PFSK-1 (cell line): ENCODE measurements at regions not wholly inside any gene's neighbourhood (a gene's known extent, or its start where the extent isn't known, plus 50 kb on each side); places are given as distances from the start of the nearest gene placed in this dataset.

Experiments used
- FOXP2 ChIP-seq: optimal IDR thresholded peaks from 2 replicates; pipeline ENCODE3; 2011; ENCODE audit warnings: borderline replicate concordance, control low read depth, inconsistent platforms; ENCODE audit not compliant: insufficient read depth; ENCODE audit errors: extremely low read length, extremely low read depth
- POLR2AphosphoS5 ChIP-seq: IDR thresholded peaks from 2 replicates; pipeline ENCODE4 v1.6.1; 2012; ENCODE audit warnings: low read depth, mild to moderate bottlenecking, control low read depth, low read length, moderate library complexity
- REST ChIP-seq, 2 experiments: IDR thresholded peaks; 2 replicates each; pipeline versions ENCODE4 v1.6.1 to v1.8.0; 2011 to 2012; ENCODE audit warnings: low read depth in 2 of 2, low read length in 2 of 2, control low read depth in 1 of 2, inconsistent platforms in 1 of 2, mild to moderate bottlenecking in 1 of 2, moderate library complexity in 1 of 2; ENCODE audit not compliant: insufficient read depth in 1 of 2
- SIN3A ChIP-seq: IDR thresholded peaks from 2 replicates; pipeline ENCODE4 v1.6.1; 2012; ENCODE audit warnings: mild to moderate bottlenecking, low read length, moderate library complexity, borderline replicate concordance; ENCODE audit not compliant: insufficient read depth
- TAF1 ChIP-seq: IDR thresholded peaks from 2 replicates; pipeline ENCODE4 v1.6.1; 2012; ENCODE audit warnings: low read length, control low read depth, borderline replicate concordance; ENCODE audit not compliant: insufficient read depth

- TF ChIP-seq SIN3A: no peak
- TF ChIP-seq REST (IDR thresholded peaks at IDR 0.05; ENCODE audit: insufficient read depth in 1 of 2, low read depth in 2 of 2, low read length in 2 of 2): no peak
- no peak for TF ChIP-seq TAF1
- TF ChIP-seq FOXP2: no peak
Observed at GRCh38 chr5:74477761-74478160, 162.8 kb downstream of the ENC1 start.

DNA sequence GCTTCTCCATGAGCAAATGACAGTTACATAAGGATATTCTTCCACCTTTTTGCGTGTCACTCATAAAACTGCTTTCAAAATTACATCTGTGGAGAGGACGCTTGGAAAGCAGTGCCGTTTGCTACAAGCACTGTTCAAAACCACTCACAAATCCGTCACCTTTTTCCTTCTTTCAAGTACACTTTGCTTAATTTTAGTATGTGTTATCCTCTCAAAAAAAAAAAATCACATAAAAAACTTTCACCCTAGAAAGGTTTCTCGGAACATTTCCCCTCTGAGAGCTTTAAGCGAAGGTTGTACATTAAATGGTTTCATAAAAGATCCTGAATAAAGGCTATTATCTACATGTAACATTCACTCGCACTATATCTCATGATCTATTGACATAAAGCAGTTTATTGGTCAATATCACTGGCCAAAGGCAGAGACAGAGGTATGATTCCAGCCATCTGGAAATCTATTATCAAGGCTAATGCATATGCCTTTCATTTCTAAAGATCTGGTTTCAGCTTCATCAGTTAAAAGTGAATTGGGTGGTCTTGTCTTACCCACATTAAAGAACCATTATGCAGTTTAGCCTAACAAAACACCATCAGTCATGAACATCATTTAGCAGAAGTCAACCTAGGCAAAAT, 163.6 kb downstream of the ENC1 start:
- TF ChIP-seq TAF1: no peak
- no peak for TF ChIP-seq FOXP2
- no peak for TF ChIP-seq REST (IDR thresholded peaks at IDR 0.05; ENCODE audit: insufficient read depth in 1 of 2, low read depth in 2 of 2, low read length in 2 of 2)
- TF ChIP-seq POLR2AphosphoS5: no peak
- no peak for TF ChIP-seq SIN3A

- TF ChIP-seq FOXP2: no peak
- no peak for TF ChIP-seq TAF1
- no peak for TF ChIP-seq SIN3A
- TF ChIP-seq POLR2AphosphoS5: no peak
- TF ChIP-seq REST (IDR thresholded peaks at IDR 0.05; ENCODE audit: insufficient read depth in 1 of 2, low read depth in 2 of 2, low read length in 2 of 2): no peak
Observed at GRCh38 chr5:74476046-74476818, 164.3 kb downstream of the ENC1 start.

DNA sequence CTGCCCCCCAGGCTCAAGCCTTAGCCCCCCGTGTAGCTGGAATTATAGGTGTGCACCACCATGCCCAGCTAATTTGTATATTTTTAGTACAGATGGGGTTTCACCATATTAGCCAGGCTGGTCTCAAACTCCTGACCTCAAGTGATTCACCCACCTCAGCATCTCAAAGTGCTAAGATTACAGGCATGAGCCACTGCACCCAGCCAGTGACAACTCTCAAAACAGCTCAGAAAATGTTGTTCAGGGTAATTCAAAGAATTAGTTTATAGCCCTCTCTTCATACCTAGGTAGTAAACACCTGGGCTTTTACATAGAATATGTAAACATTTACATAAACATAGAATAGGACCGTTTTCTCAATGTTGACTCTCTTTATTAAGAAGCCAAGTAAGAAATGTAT, 168.7 kb downstream of the ENC1 start:
- TF ChIP-seq SIN3A: no peak
- TF ChIP-seq TAF1: no peak
- TF ChIP-seq FOXP2: no peak
- TF ChIP-seq REST (IDR thresholded peaks at IDR 0.05; ENCODE audit: insufficient read depth in 1 of 2, low read depth in 2 of 2, low read length in 2 of 2): no peak
- no peak for TF ChIP-seq POLR2AphosphoS5
